HCT116 (cell line): ENCODE measurements at regions not wholly inside any gene's neighbourhood (a gene's known extent, or its start where the extent isn't known, plus 50 kb on each side); places are given as distances from the start of the nearest gene placed in this dataset.

ENCODE experiments used
- ATAC-seq: fragments of 200-7000 bp; cut with Tn5 transposase; 2 replicates; pipeline ENCODE4 v1.9.1; 2020; ENCODE audit warnings: mild to moderate bottlenecking, moderate library complexity
- BruUV-seq: library from RNA; stranded (reverse); fragments of 400-500 nt; replicated peaks from 2 replicates; lab custom pipeline; 2021; lab: Mats Ljungman, UMichigan
- CTCF ChIA-PET: fragments of 300-600 bp; sonication (Branson Sonifier 250); formaldehyde crosslinking; loops from one replicate; lab custom pipeline; 2021; ENCODE audit warnings: antibody characterized with exemption; lab: Charles Lee
- POLR2A ChIA-PET: fragments of 300-600, 350-600 bp; sonication (Branson Sonifier 250); formaldehyde crosslinking; loops from one replicate; lab custom pipeline; 2021; ENCODE audit warnings: antibody characterized with exemption; lab: Charles Lee
- RAD21 ChIA-PET, 2 experiments: fragments of 300-600 bp; sonication (Branson Sonifier 250); formaldehyde crosslinking; loops; one replicate each; lab custom pipeline; 2023; ENCODE audit warnings: low total read pairs in 2 of 2; ENCODE audit not compliant: uncharacterized antibody in 2 of 2, unreplicated experiment in 2 of 2, low non-redundant PET in 1 of 2; lab: Charles Lee
- DNase-seq: peaks from one replicate; pipeline ENCODE4 v3.0.0-alpha.2; 2010; ENCODE audit warnings: low read depth, low spot score
- H2AFZ ChIP-seq: fragments of 200-600 bp; shearing (Covaris generic), sonication (generic); 2 replicates; pipeline ENCODE4 v1.6.1; 2017; ENCODE audit warnings: low read depth, mixed run types, mixed read lengths, antibody characterized with exemption, low read length; ENCODE audit not compliant: poor library complexity, severe bottlenecking
- H3K27ac ChIP-seq: 2 replicates; pipeline ENCODE4 v1.5.1; 2012; ENCODE audit warnings: low read depth, low read length
- H3K27me3 ChIP-seq: fragments of 200-600 bp; sonication (generic); 2 replicates; pipeline ENCODE4 v1.6.1; 2016; ENCODE audit warnings: mixed run types, low read length, mixed read lengths; ENCODE audit not compliant: insufficient read depth
- H3K36me3 ChIP-seq, 2 experiments: fragments of 200-500 bp in 1 of 2; fragments of 200-600 bp in 1 of 2; sonication (Bioruptor generic) in 1 of 2; sonication (generic) in 1 of 2; 2 replicates each; pipeline versions ENCODE4 v1.5.1 to v1.6.1; 2014 to 2016; ENCODE audit warnings: low read length in 2 of 2, inconsistent platforms in 1 of 2, mixed read lengths in 1 of 2, mixed run types in 1 of 2; ENCODE audit not compliant: insufficient read depth in 2 of 2, control insufficient read depth in 1 of 2
- H3K4me1 ChIP-seq, 2 experiments: fragments of 200-600 bp in 1 of 2; sonication (generic) in 1 of 2; 2 replicates each; pipeline versions ENCODE4 v1.5.1 to v1.6.1; 2012 to 2017; ENCODE audit warnings: low read length in 2 of 2, inconsistent platforms in 1 of 2, mild to moderate bottlenecking in 1 of 2, mixed read lengths in 1 of 2, mixed run types in 1 of 2, moderate library complexity in 1 of 2; ENCODE audit not compliant: insufficient read depth in 2 of 2, control insufficient read depth in 1 of 2
- H3K4me2 ChIP-seq: fragments of 200-600 bp; sonication (generic); 2 replicates; pipeline ENCODE4 v1.6.1; 2017; ENCODE audit warnings: mixed run types, low read length, mixed read lengths
- H3K4me3 ChIP-seq, 2 experiments: fragments of 200-600 bp in 1 of 2; sonication (generic) in 1 of 2; replicated peaks in 1 of 2; 2 replicates each; pipeline ENCODE4 v1.5.1; 2011 to 2016; ENCODE audit warnings: low read length in 2 of 2, control low read depth in 1 of 2, low read depth in 1 of 2, mild to moderate bottlenecking in 1 of 2, mixed read lengths in 1 of 2, mixed run types in 1 of 2
- H3K79me2 ChIP-seq: fragments of 200-600 bp; sonication (generic); 2 replicates; pipeline ENCODE4 v1.6.1; 2017; ENCODE audit warnings: mild to moderate bottlenecking, mixed run types, low read length, moderate library complexity, mixed read lengths; ENCODE audit not compliant: insufficient read depth
- H3K9ac ChIP-seq: fragments of 200-600 bp; sonication (generic); 2 replicates; pipeline ENCODE4 v1.6.1; 2016; ENCODE audit warnings: low read length, mixed read lengths
- H3K9me2 ChIP-seq: fragments of 200-600 bp; sonication (generic), shearing (Covaris generic); 2 replicates; pipeline ENCODE4 v1.6.1; 2017; ENCODE audit warnings: mixed run types, mild to moderate bottlenecking, moderate library complexity; ENCODE audit not compliant: insufficient read depth
- H3K9me3 ChIP-seq, 2 experiments: fragments of 200-500 bp in 1 of 2; fragments of 200-600 bp in 1 of 2; sonication (Bioruptor generic) in 1 of 2; sonication (generic) in 1 of 2; 2 replicates each; pipeline ENCODE4 v1.6.1; 2014 to 2017; ENCODE audit warnings: low read length in 2 of 2, mixed read lengths in 2 of 2, inconsistent platforms in 1 of 2, low read depth in 1 of 2, mild to moderate bottlenecking in 1 of 2, mixed run types in 1 of 2, moderate library complexity in 1 of 2; ENCODE audit not compliant: control insufficient read depth in 1 of 2, insufficient read depth in 1 of 2
- H4K20me1 ChIP-seq: fragments of 200-600 bp; sonication (generic), shearing (Covaris generic); 2 replicates; pipeline ENCODE4 v1.6.1; 2017; ENCODE audit warnings: mixed run types, mild to moderate bottlenecking, moderate library complexity; ENCODE audit not compliant: insufficient read depth
- ATF3 ChIP-seq: IDR thresholded peaks from 2 replicates; pipeline ENCODE4 v1.6.1; 2012
- CBX3 ChIP-seq: IDR thresholded peaks from 2 replicates; pipeline ENCODE4 v1.6.1; 2012; ENCODE audit warnings: low read depth
- CTCF ChIP-seq, 3 experiments: fragments of 200-600 bp in 1 of 3; sonication (generic) in 1 of 3; IDR thresholded peaks in 2 of 3; conservative IDR thresholded peaks in 1 of 3; 2 replicates each; pipeline ENCODE4 v1.5.1; 2012 to 2017; ENCODE audit warnings: low read depth in 2 of 3, low read length in 2 of 3, antibody characterized with exemption in 1 of 3, borderline replicate concordance in 1 of 3, control low read depth in 1 of 3, mild to moderate bottlenecking in 1 of 3, mixed read lengths in 1 of 3, mixed run types in 1 of 3, moderate library complexity in 1 of 3; ENCODE audit not compliant: insufficient read depth in 1 of 3
- EGR1 ChIP-seq: IDR thresholded peaks from 2 replicates; pipeline ENCODE4 v1.6.1; 2012; ENCODE audit warnings: low read depth
- ELF1 ChIP-seq: IDR thresholded peaks from 2 replicates; pipeline ENCODE4 v1.6.1; 2012; ENCODE audit warnings: low read depth, borderline replicate concordance
- EZH2phosphoT487 ChIP-seq: fragments of 200-600 bp; IDR thresholded peaks from 2 replicates; pipeline ENCODE4 v1.6.1; 2018; ENCODE audit warnings: antibody characterized with exemption, borderline replicate concordance
- POLR2A ChIP-seq: IDR thresholded peaks from 2 replicates; pipeline ENCODE4 v1.7.0; 2011; ENCODE audit warnings: borderline replicate concordance; ENCODE audit not compliant: insufficient read depth, insufficient read length; ENCODE audit errors: extremely low read depth
- POLR2AphosphoS5 ChIP-seq: IDR thresholded peaks from 2 replicates; pipeline ENCODE4 v1.6.1; 2011; ENCODE audit warnings: mild to moderate bottlenecking, low read depth, low read length, moderate library complexity
- RAD21 ChIP-seq: IDR thresholded peaks from 2 replicates; pipeline ENCODE4 v1.6.1; 2012; ENCODE audit warnings: low read depth, mild to moderate bottlenecking
- REST ChIP-seq: IDR thresholded peaks from 2 replicates; pipeline ENCODE4 v1.6.1; 2012; ENCODE audit warnings: low read depth
- SIN3A ChIP-seq: IDR thresholded peaks from 2 replicates; pipeline ENCODE4 v1.6.1; 2012; ENCODE audit warnings: low read depth
- SP1 ChIP-seq: IDR thresholded peaks from 2 replicates; pipeline ENCODE4 v1.6.1; 2012; ENCODE audit warnings: low read depth
- TCF7L2 ChIP-seq: IDR thresholded peaks from 2 replicates; pipeline ENCODE4 v1.7.0; 2011; ENCODE audit warnings: borderline replicate concordance, inconsistent platforms; ENCODE audit not compliant: insufficient read depth, insufficient read length; ENCODE audit errors: extremely low read depth
- YY1 ChIP-seq: IDR thresholded peaks from 2 replicates; pipeline ENCODE4 v1.6.1; 2011; ENCODE audit warnings: low read length, low read depth, moderate library complexity, mild to moderate bottlenecking; ENCODE audit not compliant: insufficient replicate concordance; ENCODE audit errors: extremely low read depth
- ZBTB33 ChIP-seq: IDR thresholded peaks from 2 replicates; pipeline ENCODE4 v1.6.1; 2011; ENCODE audit warnings: mild to moderate bottlenecking, low read length, moderate library complexity; ENCODE audit not compliant: insufficient replicate concordance; ENCODE audit errors: extremely low read depth
- ZFX ChIP-seq: fragments of 450-650 bp; IDR thresholded peaks from 2 replicates; pipeline ENCODE4 v1.6.1; 2017
- ZNF274 ChIP-seq: fragments of 200-500 bp; sonication (Bioruptor generic); IDR thresholded peaks from 2 replicates; pipeline ENCODE4 v1.6.1; 2014; ENCODE audit warnings: mild to moderate bottlenecking, low read depth, low read length, inconsistent platforms
- intact Hi-C: fragments of 100-400 bp; cut with micrococcal nuclease; formaldehyde crosslinking; loops from 2 replicates; pipeline ENCODE4 v1.10.0; 2022
- TF ChIP-seq, protein P1 (sequence below): IDR thresholded peaks from 2 replicates; pipeline ENCODE4 v1.6.1; 2012

DNA sequence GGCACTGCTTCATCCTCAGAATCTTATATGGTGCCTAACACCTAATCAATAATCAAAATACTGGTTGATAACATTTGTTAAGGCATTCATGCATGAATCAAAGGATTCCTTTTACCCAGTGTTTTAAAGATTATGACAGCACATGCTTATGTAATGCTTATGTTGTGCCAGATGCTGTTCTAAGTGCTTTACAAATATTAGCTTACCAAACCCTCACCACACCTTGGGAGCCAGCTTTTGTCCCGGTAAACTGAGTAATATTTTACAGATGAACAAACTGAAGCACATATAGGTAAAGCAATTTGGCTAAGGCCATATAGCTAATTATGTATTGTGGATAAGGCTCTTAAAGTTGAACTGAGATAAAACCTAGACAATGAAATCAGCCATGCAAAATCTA lies 209.2 kb downstream of the ALX1 start (continued):
- TF ChIP-seq SP1: no peak

- H3K4me3 ChIP-seq: no peak overlapping the region
- intact Hi-C loops: no loop called here
- no peak overlapping the region for H3K4me2 ChIP-seq
- no peaks in the 10 kb centered on the region for H3K9me3 ChIP-seq
- no peaks in the 10 kb centered on the region for H3K9me2 ChIP-seq
- H2AFZ ChIP-seq: no peak overlapping the region
- DNase-seq (no peak), ATAC-seq (no peak)
- H3K9ac ChIP-seq: no peak overlapping the region
- H3K27ac ChIP-seq: no peak overlapping the region
- no TSS peak for BruUV-seq
- TF ChIP-seq CTCF (IDR thresholded peaks at IDR 0.05 in 2 of 3, conservative IDR thresholded peaks at IDR 0.05 in 1 of 3; ENCODE audit: borderline replicate concordance in 1 of 3, insufficient read depth in 1 of 3, low read depth in 2 of 3, low read length in 2 of 3) (no peak), TCF7L2 (no peak), EGR1 (no peak), RAD21 (no peak), REST (no peak), ZFX (no peak), POLR2AphosphoS5 (no peak), YY1 (no peak), SIN3A (no peak), CBX3 (no peak), ATF3 (no peak), ZNF274 (no peak), ZBTB33 (no peak), ELF1 (no peak), POLR2A (no peak), EZH2phosphoT487 (no peak)
- TF ChIP-seq, protein P1, sequence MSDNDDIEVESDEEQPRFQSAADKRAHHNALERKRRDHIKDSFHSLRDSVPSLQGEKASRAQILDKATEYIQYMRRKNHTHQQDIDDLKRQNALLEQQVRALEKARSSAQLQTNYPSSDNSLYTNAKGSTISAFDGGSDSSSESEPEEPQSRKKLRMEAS: no peak
- ChIA-PET POLR2A (no interaction called here), RAD21 (no interaction called here), CTCF (no interaction called here)
- H3K79me2 ChIP-seq: no peaks in the 10 kb centered on the region
- no peaks in the 10 kb centered on the region; the same call in 1 of the 2 replicates for H4K20me1 ChIP-seq
- no peaks in the 10 kb centered on the region for H3K4me1 ChIP-seq
- H3K36me3 ChIP-seq: no peaks in the 10 kb centered on the region
- H3K27me3 ChIP-seq: no peaks in the 10 kb centered on the region
These were observed 224.1 kb downstream of the ALX1 start for GRCh38 chr12:85504164-85504563.
